ENCODE measurements at regions not wholly inside any gene's neighbourhood (a gene's known extent, or its start where the extent isn't known, plus 50 kb on each side); places are given as distances from the start of the nearest gene placed in this dataset.
"Not testable (repeated sequence)": the region's sequence is repeated elsewhere in the genome, so short reads cannot be mapped to it uniquely, and the experiment has no call there.

DNA sequence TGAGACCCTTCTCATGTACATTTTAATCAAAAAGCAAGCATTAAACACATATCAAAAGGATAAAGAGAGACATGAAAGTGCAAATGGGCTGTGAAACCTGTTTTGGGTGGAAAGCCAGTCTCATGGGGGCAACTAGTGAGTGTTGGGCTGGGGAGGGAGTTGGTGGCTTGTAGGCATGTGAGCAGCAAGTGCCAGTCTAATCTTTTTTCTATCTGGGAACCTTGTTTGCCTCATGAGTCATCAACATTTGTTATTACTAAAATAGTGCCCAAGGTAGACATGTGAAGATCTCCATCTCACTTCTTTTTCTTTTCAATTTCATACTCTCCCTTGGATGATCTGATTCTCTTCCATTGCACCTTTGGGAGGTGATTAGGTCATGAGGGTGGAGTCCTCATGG is 613.9 kb upstream of the GYPC start:
- Histone ChIP-seq H3K4me1 (peaks cover 0 to 9% (median 0%) of the 10 kb centered on the region in 6 donors), H3K36me3 (no peaks in the 10 kb centered on the region), H3K4me3 (no peak overlapping the region), H3K27me3 (replicated peaks in 1 of 7) (no peaks in the 10 kb centered on the region), H3K9me3 (no peaks in the 10 kb centered on the region), H3K27ac (no peak overlapping the region)
- no peak for TF ChIP-seq POLR2AphosphoS5 (IDR thresholded peaks at IDR 0.05)
- no peak for TF ChIP-seq POLR2A (IDR thresholded peaks at IDR 0.05)
- no peak for TF ChIP-seq CTCF (IDR thresholded peaks at IDR 0.05 in 8 of 11, conservative IDR thresholded peaks at IDR 0.05 in 3 of 11)
- intact Hi-C loops (cut with DNase I; ENCODE audit: low total_unique reads), result no loop called here
- no peak for DNase-seq

DNA sequence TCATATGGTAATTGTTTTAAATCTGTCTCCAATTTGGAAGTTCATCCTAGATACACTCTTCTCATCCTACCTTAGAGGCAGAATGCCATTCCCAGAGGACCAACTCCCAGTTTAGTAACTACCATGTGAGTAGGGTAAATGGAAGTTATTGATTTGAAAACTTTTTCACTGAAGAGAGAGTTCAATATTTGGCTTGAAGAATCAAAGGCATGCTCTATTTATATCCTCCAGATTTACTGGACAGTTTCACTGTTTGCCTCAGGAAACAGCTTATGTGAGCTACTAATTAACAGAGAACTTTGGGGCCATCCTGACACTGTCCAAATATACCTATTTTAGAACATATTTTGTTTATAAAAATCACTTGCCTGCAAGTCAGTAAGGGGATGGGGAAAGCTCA is 607.2 kb upstream of the GYPC start:
- no peak for TF ChIP-seq POLR2A (IDR thresholded peaks at IDR 0.05)
- no peak for TF ChIP-seq POLR2AphosphoS5 (IDR thresholded peaks at IDR 0.05)
- no peak for TF ChIP-seq CTCF (IDR thresholded peaks at IDR 0.05 in 8 of 11, conservative IDR thresholded peaks at IDR 0.05 in 3 of 11)

DNA sequence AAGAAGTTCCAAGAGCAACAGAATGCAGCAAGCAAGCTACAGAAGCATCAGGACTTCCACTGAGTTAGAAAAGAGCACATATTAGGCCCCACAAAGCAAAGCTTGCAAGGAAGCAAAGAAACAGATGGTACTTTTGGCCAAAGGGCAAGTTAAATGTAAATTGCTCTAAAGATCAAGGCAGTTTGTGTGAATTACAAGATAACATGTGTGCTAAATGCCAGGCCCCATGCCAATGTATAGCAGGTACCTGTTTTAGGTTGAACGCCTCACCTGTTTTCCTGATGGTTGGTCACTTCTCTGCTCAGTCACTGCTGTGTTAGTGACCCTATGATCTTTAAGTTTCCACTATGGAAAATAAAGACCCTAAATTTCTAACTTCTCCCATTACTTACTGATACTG is 606.5 kb upstream of the GYPC start:
- peaks cover 7 to 46% (median 34%) of the 10 kb centered on the region in 8 donors for H3K9me3 ChIP-seq
- no peak overlapping the region for H3K27ac ChIP-seq
- no peaks in the 10 kb centered on the region for H3K27me3 ChIP-seq (replicated peaks in 1 of 7)
- TF ChIP-seq POLR2A (IDR thresholded peaks at IDR 0.05) (no peak), POLR2AphosphoS5 (IDR thresholded peaks at IDR 0.05) (no peak), CTCF (IDR thresholded peaks at IDR 0.05 in 8 of 11, conservative IDR thresholded peaks at IDR 0.05 in 3 of 11) (no peak)
- no peaks in the 10 kb centered on the region for H3K36me3 ChIP-seq
- intact Hi-C loops (cut with DNase I; ENCODE audit: low total_unique reads), result no loop called here
- H3K4me1 ChIP-seq, result no peaks in the 10 kb centered on the region
- WGBS, 5 donors, result 83 to 100% (median 86%) methylated on average over 1 of the region's 1 CpG
- H3K4me3 ChIP-seq, result no peak overlapping the region
- DNase-seq, result no peak

More for the DNA sequence above, 607.2 kb upstream of the GYPC start:
- H3K4me1 ChIP-seq, result no peaks in the 10 kb centered on the region
- H3K9me3 ChIP-seq, result peaks cover 7 to 39% (median 27%) of the 10 kb centered on the region in 8 donors
- H3K4me3 ChIP-seq, result no peak overlapping the region
- no peak overlapping the region for H3K27ac ChIP-seq
- H3K27me3 ChIP-seq (replicated peaks in 1 of 7), result no peaks in the 10 kb centered on the region
- no peak for DNase-seq
- H3K36me3 ChIP-seq, result no peaks in the 10 kb centered on the region
- intact Hi-C loops (cut with DNase I; ENCODE audit: low total_unique reads), result no loop called here

DNA sequence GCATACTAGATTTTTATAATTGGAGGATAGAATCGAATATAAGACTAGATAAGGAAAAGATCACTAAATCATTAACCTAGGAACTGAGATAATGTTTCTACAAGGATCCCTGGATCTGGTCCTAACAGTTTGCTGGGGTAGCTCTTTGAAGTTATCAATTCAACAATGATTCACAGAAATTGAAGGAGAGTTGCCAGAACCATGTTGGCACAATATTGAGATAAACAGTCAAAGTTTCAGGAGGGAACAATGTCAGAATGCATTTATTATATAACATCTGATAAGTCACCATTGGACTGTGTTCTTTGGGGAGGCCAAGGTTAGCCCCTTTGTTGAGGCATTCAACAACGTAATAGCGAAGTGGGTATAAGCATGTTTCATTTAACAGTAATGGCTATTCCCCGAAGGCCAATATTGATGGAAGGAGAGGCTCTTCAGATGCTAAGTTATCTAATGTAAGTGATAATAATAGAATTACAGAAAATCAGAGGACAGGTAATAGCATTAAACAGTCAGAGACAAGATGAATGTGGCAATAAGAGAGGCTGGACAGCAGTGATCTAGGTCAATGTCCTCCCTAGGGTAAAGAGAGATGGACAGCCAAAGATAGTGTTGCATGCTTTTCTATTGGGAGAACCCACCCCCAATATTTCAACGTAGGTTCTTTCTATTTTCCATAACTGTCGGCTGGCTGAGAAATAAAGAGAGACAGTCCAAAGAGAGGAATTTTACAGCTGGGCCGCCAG is 604.8 kb upstream of the GYPC start:
- no peaks in the 10 kb centered on the region for H3K4me1 ChIP-seq
- intact Hi-C loops (cut with DNase I; ENCODE audit: low total_unique reads), result no loop called here
- no peak for DNase-seq
- 85 to 92% (median 91%) methylated on average over 7 of the region's 7 CpGs for WGBS, 5 donors
- H3K27me3 ChIP-seq (replicated peaks in 1 of 7), result no peaks in the 10 kb centered on the region
- no peaks in the 10 kb centered on the region for H3K36me3 ChIP-seq
- H3K27ac ChIP-seq, result no peak overlapping the region
- no peak overlapping the region for H3K4me3 ChIP-seq
- peaks cover 7 to 63% (median 46%) of the 10 kb centered on the region in 8 donors for H3K9me3 ChIP-seq
- TF ChIP-seq CTCF (IDR thresholded peaks at IDR 0.05 in 8 of 11, conservative IDR thresholded peaks at IDR 0.05 in 3 of 11), result no peak
- no peak for TF ChIP-seq POLR2AphosphoS5 (IDR thresholded peaks at IDR 0.05)
- no peak for TF ChIP-seq POLR2A (IDR thresholded peaks at IDR 0.05)

DNA sequence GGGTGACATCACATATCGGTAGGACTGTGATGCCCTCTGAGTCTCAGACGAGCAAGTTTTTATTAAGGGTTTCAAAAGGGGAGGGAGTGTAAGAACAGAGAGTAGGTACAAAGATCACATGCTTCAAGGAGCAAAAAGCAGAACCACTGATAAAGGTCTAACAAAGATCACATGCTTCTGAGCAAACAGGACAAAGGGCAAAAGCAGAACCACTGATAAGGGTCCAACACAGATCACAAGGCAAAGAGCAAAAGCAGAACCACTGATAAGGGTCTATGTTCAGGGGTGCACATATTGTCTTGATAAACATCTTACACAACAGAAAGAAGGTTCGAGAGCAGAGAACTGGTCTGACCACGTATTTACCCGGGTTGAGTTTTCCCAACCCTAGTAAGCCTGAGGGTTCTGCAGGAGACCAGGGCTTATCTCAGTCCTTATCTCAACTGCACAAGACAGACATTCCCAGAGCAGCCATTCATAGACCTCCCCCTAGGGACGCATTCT is 604.2 kb upstream of the GYPC start:
- WGBS, 5 donors, result 83 to 93% (median 86%) methylated on average over 6 of the region's 6 CpGs

More for the DNA sequence above, 604.2 kb upstream of the GYPC start:
- peaks cover 7 to 70% (median 52%) of the 10 kb centered on the region in 8 donors for H3K9me3 ChIP-seq
- H3K36me3 ChIP-seq; H3K4me3 ChIP-seq; intact Hi-C loops (cut with DNase I; ENCODE audit: low total_unique reads); H3K4me1 ChIP-seq; H3K27ac ChIP-seq; H3K27me3 ChIP-seq (replicated peaks in 1 of 7); DNase-seq: not testable (repeated sequence)

Data from spleen (tissue), 11 donors.